ENCODE measurements at regions not wholly inside any gene's neighbourhood (a gene's known extent, or its start where the extent isn't known, plus 50 kb on each side); places are given as distances from the start of the nearest gene placed in this dataset.
A peak's percentile ranks its signal among the peaks of the same experiment; 100 is the strongest.

DNA sequence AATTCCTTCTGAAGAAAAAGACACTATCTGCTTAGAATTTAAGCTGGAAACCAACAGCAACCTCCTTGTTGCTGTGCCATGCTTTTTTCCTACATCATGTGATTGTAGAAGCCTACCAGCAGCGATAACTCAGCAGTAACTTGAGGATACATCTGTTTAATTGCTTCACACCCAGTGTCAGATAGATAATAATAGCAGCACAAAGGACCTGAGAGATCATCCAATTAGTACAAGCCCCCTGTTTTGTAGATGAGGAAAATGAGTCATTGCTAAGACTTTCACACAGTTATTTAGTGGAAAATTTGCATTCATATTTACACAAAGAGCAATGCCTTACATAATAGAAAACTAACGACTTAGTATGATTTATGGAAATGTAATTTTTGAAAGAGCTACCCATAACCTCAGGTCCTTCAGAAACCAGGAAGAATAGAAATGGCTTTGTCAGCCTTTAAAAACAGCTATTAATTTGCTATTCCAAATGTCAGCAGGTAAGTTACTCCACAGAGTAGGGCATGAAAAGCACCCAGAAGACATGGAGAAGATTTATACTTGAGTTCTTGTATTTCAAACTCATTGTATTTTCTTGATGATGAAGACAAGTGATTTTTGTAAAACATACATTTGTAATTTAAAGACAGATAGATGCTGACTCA, 93.7 kb upstream of the SGCG start:
- Histone ChIP-seq H3K36me3 (no peaks in the 10 kb centered on the region), H3K4me3 (no peak overlapping the region), H3K27ac (no peak overlapping the region), H3K27me3 (no peaks in the 10 kb centered on the region), H3K4me1 (peaks cover 0 to 4% of the 10 kb centered on the region in 2 donors), H3K9me3 (no peaks in the 10 kb centered on the region)
- no peak for DNase-seq (ENCODE audit: low spot score)
- TF ChIP-seq, protein P1, sequence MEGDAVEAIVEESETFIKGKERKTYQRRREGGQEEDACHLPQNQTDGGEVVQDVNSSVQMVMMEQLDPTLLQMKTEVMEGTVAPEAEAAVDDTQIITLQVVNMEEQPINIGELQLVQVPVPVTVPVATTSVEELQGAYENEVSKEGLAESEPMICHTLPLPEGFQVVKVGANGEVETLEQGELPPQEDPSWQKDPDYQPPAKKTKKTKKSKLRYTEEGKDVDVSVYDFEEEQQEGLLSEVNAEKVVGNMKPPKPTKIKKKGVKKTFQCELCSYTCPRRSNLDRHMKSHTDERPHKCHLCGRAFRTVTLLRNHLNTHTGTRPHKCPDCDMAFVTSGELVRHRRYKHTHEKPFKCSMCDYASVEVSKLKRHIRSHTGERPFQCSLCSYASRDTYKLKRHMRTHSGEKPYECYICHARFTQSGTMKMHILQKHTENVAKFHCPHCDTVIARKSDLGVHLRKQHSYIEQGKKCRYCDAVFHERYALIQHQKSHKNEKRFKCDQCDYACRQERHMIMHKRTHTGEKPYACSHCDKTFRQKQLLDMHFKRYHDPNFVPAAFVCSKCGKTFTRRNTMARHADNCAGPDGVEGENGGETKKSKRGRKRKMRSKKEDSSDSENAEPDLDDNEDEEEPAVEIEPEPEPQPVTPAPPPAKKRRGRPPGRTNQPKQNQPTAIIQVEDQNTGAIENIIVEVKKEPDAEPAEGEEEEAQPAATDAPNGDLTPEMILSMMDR (IDR thresholded peaks at IDR 0.05): no peak

DNA sequence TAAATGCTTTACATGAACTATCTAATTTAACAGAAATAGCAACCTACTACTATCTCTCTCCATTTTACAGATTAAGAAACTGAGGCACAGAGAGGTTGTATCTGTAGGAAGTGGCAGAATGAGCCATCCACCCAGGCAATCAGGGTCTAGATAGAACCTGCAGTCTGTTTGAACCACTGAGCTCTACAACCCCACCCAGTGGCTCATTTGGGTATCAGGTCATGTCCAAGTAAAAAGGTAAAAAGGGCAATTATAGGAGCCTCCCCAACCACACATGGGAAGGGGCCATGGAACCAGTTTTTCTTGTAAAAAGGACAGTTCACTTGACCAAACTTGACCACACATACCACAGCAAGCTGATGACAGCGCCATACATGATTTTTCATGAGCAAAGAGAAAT, 92.9 kb upstream of the SGCG start:
- Histone ChIP-seq H3K4me3 (no peak overlapping the region), H3K9me3 (no peaks in the 10 kb centered on the region), H3K4me1 (peaks cover 0 to 4% of the 10 kb centered on the region in 2 donors), H3K27me3 (no peaks in the 10 kb centered on the region), H3K27ac (no peak overlapping the region), H3K36me3 (no peaks in the 10 kb centered on the region)
- DNase-seq (ENCODE audit: low spot score): no peak
- TF ChIP-seq, protein P1 (IDR thresholded peaks at IDR 0.05): peak in 1 of 2 donors; percentile 41

DNA sequence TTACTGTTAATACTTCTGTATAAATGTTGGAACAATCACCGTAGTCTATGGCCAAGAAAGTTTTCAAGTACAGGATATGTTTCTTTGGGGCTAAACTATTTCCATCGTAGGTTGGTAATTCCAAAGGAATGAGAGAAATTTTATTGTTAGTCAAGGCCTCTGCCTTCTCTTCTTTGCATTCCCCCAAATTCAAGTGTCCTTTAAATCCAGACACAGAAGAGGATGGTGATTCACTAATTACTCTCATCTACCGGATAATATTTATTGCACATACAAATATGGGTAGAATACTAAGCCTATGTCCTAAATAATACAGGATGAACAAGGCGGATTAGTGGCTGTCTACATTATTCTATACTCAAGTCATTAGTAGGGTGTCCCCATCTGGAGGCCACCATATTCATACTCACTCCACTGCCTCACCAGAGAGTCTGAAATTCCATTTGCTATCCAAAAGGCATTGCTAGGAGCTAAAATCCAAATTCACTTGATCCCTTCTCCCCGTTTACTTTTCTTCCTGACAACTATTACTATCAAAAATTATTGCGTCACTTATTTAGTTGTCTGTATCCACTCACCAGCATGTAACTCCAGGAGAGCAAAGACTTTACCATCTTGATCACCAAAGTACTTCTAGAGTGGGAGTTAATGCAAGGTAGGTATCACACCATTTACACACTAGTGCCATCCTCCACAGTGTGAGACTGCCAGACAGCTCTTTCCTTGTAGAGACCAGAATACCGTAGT, 82.4 kb upstream of the SGCG start:
- Histone ChIP-seq H3K27me3 (no peaks in the 10 kb centered on the region), H3K9me3 (no peaks in the 10 kb centered on the region), H3K4me1 (no peaks in the 10 kb centered on the region), H3K36me3 (no peaks in the 10 kb centered on the region), H3K27ac (no peak overlapping the region), H3K4me3 (no peak overlapping the region)
- DNase-seq (ENCODE audit: low spot score): no peak
- TF ChIP-seq, protein P1 (IDR thresholded peaks at IDR 0.05): no peak

DNA sequence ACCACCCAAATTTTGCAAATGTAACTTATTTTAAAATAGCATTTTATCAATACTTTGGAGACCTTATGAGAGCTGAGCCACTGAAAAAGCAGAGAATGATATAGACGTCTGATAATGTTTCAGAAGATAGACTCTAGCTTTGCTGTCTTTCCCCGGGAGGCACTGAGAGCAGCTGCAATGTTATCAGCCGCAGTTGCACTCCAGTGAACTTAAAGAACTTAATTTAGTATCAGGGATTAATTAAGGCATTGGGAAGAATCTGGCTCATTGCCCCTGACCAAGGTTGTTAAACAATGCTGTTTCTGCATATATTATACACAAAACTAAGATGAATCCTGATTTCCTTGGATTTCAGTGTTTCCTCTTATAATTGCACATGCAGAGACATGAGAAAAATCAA, 75.7 kb upstream of the SGCG start:
- no peak overlapping the region for H3K4me3 ChIP-seq
- DNase-seq (ENCODE audit: low spot score): no peak
- no peaks in the 10 kb centered on the region for H3K9me3 ChIP-seq
- H3K4me1 ChIP-seq: no peaks in the 10 kb centered on the region
- H3K27ac ChIP-seq: no peak overlapping the region
- TF ChIP-seq, protein P1 (IDR thresholded peaks at IDR 0.05): no peak
- no peaks in the 10 kb centered on the region for H3K36me3 ChIP-seq
- H3K27me3 ChIP-seq: no peaks in the 10 kb centered on the region

DNA sequence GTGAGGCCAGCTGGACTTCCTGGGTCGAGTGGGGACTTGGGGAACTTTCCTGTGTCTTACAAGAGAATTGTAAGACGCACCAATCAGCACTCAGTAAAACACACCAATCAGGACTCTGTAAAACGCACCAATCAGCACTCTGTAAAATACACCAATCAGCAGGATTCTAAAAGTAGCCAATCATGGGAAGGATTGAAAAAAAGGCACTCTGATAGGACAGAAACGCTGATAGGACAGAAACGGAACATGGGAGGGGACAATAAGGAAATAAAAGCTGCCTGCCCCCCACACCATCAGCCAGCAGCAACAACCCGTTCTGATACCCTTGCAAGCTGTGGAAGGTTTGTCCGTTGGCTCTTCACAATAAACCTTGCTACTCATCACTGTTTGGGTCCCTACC, 73.1 kb upstream of the SGCG start:
- Histone ChIP-seq H3K27me3 (no peaks in the 10 kb centered on the region), H3K9me3 (no peaks in the 10 kb centered on the region), H3K36me3 (no peaks in the 10 kb centered on the region), H3K4me1 (no peaks in the 10 kb centered on the region), H3K27ac (no peak overlapping the region), H3K4me3 (no peak overlapping the region)
- TF ChIP-seq, protein P1 (IDR thresholded peaks at IDR 0.05): no peak
- no peak for DNase-seq (ENCODE audit: low spot score)

All from right atrium auricular region (tissue), 2 donors.